Astrocyte of the hippocampus (primary cell): ENCODE measurements at regions not wholly inside any gene's neighbourhood (a gene's known extent, or its start where the extent isn't known, plus 50 kb on each side); places are given as distances from the start of the nearest gene placed in this dataset.
"Not testable (repeated sequence)": the region's sequence is repeated elsewhere in the genome, so short reads cannot be mapped to it uniquely, and the experiment has no call there.

Experiments used
- DNase-seq: peaks from one replicate; pipeline ENCODE4 v3.0.0; 2011; ENCODE audit warnings: low read depth, low spot score

DNA sequence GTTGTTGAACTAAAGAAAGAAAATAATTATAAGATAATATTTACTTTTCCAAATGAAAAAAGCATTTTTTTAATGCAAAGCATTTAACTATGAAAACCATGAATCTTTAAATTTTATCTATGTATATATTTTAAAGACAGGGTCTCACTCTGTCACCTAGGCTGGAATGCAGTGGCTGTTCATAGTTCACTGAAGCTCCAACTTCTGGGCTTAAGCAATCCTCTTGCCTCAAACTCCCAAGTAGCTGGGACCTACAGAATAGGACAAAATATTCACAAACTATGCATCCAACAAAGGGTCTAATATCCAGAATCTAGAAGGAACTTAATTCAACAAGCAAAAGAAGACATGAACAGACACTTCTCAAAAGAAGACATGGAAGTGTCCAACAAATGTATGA, 55.9 kb upstream of the ALB start:
- DNase-seq: peak; percentile 1

DNA sequence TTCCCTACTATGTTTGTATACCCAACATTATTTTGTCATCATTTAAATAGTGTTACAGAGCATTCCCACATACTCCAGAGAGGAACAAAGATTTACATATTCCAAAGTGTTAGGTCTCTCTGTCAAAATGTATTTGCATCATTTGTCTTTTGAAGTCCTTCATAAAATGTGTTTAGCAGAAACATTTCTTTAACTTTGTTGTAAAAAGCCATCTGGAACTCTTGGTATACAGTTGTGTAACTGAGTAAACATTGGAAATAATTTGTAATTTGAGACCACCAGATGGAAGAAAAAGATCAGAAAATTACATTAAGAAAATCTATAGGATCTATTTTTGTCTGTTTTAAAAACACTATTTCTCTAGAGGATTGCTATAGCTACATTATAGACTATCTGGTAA, 56.6 kb upstream of the ALB start:
- no peak for DNase-seq

DNA sequence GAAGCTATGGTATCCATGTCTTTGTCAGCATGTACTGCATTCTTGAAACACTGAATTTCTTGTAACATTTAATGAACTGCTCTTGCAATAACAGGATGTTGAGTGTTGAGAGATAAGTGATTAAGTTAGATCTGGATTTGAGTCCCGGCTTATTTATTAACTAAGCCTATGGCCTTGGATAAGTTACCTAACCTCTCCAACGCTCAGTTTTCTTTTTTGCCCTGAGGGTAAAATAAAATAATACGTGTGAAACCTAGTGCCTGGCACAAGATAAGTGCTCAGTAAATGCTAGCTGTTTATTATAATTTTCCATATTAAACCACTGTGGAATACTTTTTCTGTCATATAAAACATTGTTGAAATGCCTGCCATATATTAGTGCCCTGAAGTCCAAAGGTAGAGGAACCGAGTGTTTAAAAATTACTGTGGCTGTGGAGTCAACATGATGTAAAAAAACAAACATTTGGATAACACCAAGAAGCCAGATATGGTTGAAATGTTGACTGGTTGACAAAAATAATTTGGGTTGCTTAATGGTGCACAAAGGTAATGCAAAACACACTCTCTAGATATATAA, 58.6 kb upstream of the ALB start:
- no peak for DNase-seq

DNA sequence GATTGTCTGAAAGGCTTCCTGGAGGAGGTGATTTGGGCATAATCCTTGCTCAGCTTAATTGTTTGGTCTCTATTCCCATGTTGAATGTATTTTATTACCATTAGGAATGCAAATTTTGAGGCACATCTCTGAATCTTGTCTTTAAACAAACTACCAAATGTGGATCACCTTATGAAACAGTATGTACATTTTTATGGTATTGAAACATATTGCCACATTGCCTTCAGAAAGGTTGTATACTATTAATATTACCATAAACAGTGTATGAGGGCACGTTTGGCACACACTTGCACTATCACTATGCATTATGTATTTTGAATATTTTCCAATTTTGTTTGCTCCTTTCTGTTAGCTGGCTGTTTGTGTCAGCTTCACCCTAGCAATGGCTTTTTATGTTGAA, 60.0 kb upstream of the ALB start:
- no peak for DNase-seq

DNA sequence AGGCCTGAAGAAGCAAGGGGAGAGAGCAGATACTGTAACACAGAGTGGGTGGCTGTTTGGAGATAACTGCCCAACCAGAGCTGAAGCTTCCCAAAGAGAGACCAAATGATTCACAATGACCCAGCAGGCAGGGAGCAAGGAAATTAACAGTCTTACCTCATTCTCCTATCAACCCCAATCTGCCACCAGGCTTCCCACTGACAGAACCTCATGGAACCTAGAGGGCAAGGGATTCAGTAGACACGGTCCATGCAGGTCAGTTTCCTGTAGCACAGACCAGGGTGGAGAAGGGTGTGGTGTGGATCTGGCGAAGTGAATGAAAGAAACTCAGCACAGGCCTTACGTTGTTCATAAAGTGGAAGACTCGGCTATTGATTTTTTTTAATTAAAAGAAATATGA, 60.7 kb upstream of the ALB start:
- DNase-seq: no peak

DNA sequence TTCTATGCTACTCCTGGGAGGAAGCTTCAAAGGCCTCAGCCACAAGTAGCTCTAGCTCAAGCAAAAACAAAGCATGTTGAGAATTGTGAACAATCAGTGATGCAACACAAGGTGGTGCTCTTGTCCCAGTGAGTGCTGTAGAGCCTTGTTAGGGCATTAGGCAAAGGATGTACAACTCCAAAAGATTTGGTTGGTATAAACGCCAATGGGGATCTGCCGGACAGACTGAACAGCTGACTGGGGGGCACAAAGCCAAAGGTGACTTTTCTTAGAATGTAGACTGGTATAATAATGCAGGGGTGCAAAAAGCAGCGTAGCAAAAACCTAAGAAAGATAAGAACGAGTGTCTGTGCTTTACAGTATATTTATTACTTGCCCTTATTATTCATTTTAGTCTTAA, 62.6 kb upstream of the ALB start:
- DNase-seq: peak; percentile 59

DNA sequence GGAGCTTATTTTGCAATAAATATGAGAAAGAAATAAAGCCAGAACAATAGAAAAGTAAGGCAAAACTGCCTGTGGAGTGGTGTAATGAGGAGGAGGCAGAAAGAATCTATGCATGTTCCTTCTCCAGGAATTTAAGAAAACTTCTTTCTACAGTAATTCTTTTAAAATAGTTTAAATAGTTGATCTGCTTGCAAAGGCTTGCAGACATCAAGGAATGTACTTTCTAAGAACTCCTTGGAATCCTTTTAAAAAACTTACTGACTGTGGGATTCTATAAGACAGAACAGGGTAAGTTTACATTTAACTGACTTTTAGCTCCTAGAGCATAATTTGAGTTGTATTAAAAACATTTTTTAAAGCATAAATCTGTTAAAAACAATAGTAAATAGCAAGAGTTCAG, 63.2 kb upstream of the ALB start:
- DNase-seq: peak; percentile 3

DNA sequence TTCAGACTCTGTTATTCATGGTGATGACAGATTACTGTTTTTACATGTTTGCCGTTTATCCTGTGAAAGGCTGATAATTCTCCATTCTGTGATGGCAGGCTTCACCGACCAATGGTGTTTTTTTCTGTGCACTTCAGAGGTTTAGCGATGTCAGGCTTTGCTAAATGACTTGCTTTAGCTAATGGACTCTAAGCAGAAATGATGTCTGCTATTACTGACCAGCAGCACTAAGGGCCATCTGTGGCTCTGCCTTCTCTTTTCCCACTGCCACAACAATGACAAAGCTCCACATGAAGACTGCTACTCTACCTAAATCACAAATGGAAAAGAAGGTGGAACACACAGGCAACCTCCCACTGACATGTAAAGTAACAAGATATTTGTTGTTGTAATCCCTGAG, 68.4 kb upstream of the ALB start:
- DNase-seq: no peak

DNA sequence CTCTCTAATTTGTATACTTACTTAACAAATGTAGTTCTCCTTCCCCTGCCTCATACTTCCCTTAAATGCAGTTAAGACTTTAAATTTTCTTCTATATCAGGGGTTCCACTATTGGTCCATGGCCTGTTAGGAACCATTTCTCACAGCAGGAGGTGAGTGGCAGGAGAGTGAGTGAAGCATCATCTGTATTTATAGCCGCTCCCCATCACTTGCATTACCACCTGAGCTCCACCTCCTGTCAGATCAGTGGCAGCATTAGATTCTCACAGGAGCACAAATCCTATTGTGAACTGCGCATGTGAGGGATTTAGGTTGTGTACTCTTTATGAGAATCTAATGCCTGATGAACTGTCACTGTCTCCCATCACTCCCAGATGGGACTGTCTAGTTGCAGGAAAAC, 72.1 kb upstream of the ALB start:
- DNase-seq: not testable (repeated sequence)

DNA sequence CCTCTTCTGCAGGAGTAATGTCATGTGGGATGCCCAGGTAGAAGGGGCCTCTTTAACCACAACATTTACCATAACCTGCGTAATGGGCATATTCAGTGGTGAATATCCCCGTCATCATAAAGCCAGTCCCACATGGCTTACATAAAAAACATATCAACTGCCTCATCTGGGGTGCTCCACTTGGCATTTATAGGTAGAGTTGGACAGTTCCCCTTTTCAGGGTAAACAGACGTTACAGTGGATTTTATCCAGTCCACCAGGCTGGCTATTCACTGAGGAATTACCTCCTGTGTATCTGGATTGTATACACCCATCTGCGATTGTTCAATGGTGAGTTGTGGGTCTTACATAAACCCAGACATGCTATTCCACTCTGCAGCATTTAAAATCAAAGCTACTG, 70.7 kb upstream of the ANKRD17 start:
- DNase-seq: no peak

DNA sequence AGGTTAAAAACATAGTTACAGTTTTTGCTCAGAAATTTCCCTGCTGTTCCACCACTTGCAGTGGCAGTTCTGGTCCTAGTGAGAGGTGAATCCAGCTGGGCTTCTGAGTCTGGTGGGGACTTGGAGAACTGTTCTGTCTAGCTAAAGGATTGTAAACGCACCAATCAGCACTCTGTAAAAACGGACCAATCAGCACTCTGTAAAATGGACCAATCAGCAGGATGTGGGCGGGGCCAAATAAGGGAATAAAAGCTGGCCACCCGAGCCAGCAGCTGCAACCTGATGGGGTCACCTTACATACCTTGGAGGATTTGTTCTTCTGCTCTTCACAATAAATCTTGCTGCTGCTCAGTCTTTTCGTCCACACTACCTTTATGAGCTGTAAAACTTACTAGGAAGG, 67.2 kb upstream of the ANKRD17 start:
- DNase-seq: not testable (repeated sequence)

DNA sequence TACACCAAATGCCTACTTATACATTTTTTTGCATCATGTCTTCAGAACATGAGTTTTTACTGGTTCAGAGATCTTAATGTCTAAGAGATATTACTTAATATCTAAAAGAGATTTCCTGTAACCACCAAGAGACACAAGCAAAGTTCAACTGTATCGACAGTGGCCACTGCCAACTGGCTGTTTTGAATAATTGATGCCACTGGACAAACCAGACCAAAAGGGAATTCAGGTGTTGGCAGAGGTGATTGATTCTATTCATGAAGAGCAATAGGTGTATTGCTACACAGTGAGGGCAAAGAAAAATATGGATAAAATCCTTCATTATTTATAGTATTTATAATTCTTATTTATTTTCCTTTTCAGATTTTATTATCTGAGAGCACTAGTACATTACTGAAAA, 58.5 kb upstream of the ANKRD17 start:
- DNase-seq: no peak

DNA sequence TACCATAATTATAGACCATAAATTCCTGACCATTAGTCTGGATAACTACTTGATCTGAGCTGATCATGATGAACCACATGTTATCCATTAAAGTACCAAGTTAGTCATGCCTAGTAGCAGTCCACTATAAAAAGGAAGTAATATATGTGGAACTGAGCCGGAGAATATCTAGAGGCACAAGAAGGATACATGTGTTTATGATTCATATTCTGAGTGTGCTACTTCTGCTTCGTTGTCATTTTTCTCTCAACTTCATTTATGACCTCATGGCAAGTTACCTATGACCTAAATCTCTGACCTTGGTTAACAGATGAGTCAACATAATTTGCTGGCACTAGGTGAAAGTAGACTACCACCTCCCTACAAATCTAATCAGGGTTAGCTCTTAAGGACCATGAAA, 56.5 kb upstream of the ANKRD17 start:
- DNase-seq: no peak

DNA sequence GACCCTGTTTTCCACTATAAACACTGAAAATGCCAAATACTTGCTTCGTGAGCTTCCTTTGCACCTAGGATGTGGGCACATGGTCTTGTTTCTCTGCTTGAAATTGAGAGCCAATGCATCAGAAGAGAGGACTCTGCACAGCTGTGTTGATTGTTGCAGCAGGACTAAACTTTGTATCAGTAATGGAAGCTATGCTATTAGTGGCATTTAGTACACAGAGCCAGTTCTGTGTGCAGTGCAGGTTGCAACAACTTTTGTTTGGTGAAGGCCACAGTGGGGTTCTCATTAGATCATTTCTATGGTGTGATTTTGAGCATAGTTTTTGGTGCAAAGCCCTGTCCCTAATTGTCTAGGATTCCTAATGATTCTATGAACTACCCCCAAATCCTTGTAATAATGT, 54.4 kb upstream of the ANKRD17 start:
- DNase-seq: no peak

DNA sequence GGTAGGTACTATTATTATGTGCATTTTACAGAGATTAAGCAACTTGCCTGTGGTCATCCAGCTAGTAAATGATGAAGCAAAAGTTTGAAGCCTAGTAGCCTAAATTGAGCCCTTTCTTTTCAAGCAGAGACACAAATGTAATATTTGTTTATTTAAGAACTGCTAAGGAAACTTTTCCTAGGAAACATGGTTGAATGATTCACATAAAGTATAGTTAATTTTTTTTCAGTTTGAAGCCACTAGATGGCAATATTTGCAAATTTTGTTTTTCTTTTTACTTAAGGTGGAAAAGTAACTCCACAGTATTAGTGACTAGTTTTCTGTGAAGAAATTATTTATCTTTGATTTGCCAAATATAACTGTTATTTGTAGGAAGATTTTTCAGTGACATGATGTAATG, 52.8 kb upstream of the ANKRD17 start:
- peak; percentile 17 for DNase-seq

DNA sequence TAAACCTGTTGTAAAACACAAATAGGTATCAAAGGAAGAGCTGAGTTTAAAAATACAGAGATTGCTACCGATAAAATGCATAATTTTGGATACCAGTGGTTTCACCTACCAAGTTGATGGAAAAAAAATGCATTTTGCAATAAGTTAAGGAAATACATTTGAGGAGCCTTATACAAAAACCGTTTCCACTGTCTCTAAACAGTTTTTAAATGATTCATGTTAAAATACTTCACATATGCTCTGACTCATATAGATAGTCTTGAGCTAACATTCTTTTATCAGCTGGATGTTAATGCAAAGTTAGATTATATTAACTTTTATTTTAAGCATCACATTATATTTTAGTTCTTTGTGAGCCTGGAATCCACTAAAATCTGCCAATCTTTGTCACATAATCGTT, 50.6 kb upstream of the ANKRD17 start:
- DNase-seq: no peak
